Cardiac septum (tissue), 1 donor: ENCODE measurements at regions not wholly inside any gene's neighbourhood (a gene's known extent, or its start where the extent isn't known, plus 50 kb on each side); places are given as distances from the start of the nearest gene placed in this dataset.
"Not testable (repeated sequence)": the region's sequence is repeated elsewhere in the genome, so short reads cannot be mapped to it uniquely, and the experiment has no call there.

ENCODE experiments used
- DNase-seq: peaks from one replicate; pipeline ENCODE4 v3.0.0-alpha.2; 2020; ENCODE audit warnings: low spot score
- intact Hi-C: fragments of 100-400 bp; cut with DNase I; formaldehyde crosslinking; loops from one replicate; pipeline ENCODE4 v1.14.0; 2022
- donor health status: DM: no; HTN: no; CAD: no.

DNA sequence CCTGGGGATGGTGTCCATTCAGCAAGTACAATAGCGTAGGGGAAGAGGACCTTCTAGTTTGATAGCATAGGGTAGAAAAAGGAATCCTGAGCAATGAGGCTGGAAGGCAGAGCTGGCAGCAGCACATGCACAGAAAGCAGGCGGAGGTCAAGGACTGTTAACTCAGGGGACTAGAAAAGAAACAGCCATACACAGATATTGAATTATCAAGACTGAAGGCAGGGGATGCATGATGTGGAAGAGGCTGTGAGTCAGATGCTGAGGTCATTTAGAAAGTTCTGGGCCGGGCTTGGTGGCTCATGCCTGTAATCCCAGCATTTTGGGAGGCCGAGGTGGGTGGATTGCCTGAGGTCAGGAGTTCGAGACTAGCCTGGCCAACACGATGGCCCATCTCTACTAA lies 65.6 kb downstream of the OPTC start:
- no peak for DNase-seq
- intact Hi-C loops: loop anchor here (1.0 to 5.0 kb wide), 2 partner anchors 38 to 143 kb away; no protein-coding TSS in a partner anchor

DNA sequence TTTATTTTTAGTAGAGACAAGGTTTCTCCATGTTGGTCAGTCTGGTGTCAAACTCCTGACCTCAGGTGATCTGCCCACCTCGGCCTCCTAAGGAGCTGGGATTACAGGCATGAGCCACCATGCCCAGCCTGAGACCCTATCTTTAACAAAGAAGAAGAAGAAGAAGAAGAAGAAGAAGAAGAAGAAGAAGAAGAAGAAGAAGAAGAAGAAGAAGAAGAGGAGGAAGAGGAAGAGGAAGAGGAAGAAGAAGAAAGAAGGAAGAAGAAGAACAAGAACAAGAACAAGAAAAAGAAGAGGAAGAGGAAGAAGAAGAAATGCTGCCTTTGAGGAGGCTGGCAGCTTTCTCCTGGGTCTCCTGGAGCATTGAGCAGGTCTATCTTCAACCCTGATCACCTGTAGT lies 64.9 kb upstream of the ATP2B4 start:
- DNase-seq: not testable (repeated sequence)
- intact Hi-C loops: loop anchor here (2.0 kb wide), 1 partner anchor 29 kb away; no protein-coding TSS in a partner anchor

DNA sequence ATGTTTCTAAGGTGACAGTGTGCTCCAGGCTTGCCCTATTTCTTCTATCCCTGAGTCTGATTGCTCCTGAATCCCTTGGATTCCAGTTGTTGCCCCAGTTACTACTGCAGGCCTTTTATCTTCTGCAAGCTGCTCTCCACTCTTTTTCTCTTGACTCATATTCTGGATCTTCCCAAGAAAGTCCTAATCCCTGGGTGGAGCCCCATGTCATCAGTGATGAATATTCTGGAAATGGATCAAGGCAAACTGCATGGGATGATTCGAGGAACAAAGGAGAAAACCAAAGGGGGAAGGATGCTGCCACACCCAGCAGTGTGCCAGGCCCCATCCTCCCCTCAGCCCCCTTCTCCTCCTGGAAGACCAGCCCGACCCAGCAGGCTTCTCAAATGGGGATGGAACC lies 63.3 kb upstream of the ATP2B4 start:
- intact Hi-C loops: loop anchor here (2.0 kb wide), 1 partner anchor 28 kb away; no protein-coding TSS in a partner anchor
- no peak for DNase-seq

DNA sequence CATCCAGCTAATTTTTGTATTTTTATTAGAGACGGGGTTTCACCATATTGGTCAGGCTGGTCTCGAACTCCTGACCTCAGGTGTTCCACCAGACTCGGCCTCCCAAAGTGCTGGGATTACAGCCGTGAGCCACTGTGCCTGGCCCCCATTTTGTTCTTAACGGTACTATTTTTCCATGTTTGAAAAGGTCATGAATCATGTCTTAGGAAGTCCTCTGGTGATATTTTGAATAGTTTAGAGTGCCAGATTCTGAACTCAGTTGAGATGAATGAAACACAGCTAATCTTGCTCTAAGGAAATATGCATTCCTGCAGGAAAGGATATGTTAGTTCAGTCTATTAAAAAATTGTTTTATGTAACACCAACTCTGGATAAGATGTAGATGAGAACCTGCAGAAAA lies 62.6 kb upstream of the ATP2B4 start:
- no peak for DNase-seq
- intact Hi-C loops: no loop called here

DNA sequence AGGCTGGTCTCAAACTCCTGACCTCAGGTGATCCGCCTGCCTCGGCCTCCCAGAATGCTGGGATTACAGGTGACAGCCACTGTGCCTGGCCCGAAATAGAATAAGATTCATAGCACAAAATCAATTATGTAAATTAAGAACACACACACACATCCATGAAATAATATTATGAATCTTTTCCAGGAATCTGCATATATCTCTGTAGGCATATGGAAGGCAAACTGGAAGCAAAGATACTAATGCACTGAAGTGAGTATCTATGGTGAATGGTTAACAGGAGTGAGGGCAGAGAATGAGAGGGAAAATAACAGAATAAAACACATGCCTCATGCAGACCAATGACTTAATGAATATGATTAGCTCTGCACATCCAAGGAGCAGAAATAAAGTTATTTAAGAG lies 61.6 kb upstream of the ATP2B4 start:
- no peak for DNase-seq
- intact Hi-C loops: no loop called here

DNA sequence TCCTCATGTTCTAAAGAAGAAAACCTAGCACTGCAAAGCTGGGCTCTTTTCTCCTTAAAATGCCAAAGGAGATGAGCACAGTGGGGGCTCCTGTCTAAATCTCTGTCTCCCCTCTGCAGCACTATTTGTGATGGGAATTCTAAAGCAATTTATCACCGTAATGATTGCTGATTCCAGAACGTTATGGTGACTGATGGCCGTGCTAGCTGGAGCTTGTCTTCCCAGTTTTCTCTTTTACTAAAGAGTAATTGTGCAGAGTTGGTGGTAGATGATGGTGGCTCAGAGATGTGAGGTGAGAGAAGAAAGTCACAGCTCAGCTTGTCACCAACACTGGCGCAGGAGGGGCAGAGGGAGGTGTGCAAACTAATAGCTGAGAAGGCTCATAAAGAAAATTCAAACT lies 60.7 kb upstream of the ATP2B4 start:
- intact Hi-C loops: no loop called here
- DNase-seq: no peak

DNA sequence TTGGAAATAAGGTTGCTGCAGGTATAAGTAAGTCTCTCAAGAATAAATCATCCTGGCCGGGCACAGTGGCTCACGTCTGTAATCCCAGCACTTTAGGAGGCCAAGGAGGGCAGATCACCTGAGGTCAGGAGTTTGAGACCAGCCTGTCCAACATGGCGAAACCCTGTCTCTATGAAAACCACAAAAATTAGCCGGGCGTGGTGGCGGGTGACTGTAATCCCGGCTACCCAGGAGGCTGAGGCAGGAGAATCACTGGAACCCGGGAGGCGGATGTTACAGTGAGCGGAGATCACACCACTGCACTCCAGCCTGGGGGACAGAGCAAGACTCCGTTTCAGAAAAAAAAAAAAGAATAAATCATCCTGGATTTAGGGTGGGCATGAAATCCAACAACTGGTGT lies 59.7 kb upstream of the ATP2B4 start:
- DNase-seq, intact Hi-C loops: not testable (repeated sequence)

DNA sequence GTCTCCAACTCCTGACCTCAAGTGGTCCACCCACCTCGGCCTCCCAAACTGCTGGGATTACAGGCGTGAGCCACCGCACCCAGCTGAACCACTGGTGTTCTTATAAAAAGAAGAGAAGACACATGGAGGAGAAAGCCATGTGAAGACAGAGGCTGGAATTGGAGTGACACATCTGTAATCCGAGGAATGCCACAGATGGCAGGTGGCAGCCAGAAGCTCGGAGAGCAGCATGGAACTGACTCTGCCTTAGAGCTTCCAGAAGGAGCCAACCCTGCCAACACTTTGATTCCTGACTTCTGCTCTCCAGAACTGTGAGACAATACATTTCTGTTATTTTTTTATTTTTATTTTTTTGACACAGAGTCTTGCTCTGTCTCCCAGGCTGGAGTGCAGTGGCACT lies 59.0 kb upstream of the ATP2B4 start:
- intact Hi-C loops: no loop called here
- DNase-seq: no peak

DNA sequence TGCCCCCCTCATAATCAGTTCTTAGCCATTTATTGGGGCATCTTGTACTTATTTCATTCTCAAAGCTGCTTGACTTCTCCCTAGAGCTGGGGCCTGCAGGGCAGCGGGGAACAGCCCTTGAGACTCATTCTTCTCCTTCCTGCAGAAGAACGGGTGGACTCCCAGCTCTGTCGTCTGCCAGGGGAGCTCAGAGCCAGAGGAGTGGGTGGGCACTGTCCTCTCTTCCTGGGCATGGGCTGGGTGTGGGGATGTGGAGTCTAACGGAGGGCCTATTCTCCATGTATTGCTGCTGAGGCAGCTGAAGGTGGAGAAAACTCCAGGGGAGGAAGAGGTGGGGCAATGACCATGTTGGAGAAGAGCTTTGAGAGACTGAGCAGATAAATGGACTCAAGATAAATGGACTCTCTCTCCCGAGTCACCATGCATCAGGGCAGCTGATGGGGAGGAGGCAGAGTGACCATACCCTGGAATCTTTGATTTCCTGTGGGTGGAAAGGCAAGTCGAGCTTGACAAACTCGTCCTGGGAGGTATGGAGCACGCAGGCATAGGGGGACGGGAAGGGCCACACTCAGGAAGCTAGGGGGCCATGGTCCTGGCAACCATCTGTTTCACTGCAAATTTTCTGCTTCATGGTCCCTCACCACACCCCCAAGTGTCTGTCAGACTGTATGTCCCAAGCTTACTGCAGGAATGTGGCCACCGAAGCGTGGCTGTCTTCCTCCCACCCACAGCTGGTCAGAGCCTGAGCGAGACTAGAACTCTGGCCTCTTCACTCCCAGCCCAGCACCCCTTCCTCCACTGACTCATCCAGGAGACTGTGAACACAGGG lies 56.9 kb upstream of the ATP2B4 start:
- DNase-seq: no peak
- intact Hi-C loops: no loop called here

DNA sequence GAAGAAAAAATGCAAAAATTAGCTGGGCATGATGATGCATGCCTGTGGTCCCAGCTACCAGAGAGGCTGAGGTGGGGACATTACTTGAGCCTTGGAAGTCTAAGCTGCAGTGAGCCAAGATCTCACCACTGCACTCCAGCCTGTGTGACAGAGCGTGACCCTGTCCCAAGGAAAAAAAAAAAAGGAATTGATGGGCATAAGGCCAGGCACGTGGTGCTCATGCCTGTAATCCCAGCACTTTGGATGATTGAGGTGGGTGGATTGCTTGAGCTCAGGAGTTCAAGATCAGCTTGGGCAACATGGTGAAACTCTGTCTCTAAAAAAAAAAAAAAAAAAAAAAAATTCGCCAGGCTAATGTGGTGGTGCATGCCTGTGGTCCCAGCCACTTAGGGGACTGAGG lies 55.8 kb upstream of the ATP2B4 start:
- intact Hi-C loops: no loop called here
- DNase-seq: no peak

DNA sequence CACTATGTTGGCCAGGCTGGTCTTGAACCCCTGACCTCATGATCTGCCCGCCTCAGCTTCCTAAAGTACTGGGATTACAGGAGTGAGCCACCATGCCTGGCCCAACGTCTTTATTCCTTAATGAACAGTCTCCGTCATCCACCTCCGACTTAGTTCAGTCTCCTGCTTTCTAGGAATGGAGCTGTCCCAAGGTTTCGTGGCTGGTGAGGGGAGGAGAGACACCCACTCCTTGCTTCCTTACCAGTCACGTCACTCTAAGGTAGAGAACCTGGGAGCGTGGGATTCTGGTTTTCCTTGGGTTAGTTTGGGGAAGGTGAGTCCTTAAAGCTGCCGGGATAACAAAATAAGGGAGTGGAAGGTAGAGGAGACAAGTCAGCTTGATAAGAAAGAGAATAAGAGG lies 55.0 kb upstream of the ATP2B4 start:
- DNase-seq: no peak
- intact Hi-C loops: no loop called here

DNA sequence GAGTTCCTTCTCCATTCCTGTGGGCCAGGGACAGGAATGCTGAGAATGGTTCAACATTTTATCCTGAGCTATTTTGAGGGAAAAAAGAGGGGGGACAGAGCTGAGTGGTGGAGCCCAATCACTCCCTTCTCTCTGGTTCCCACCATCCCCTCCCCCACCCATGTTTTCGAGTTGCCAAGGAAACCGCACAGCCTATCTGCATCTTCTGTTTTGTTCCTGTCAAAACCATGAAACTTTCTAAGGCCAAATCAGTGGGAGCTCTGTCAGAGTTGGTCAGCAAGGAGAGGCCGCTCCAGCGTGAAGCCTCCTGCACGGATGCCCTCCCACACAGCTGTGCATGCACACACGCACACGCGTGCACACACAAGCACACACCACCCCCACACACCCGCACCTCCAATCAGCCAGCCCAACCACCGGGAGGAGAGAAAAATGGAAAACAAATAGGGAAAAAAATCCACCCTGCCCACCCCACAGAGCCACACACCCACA lies 54.5 kb upstream of the ATP2B4 start:
- DNase-seq: no peak
- intact Hi-C loops: no loop called here

DNA sequence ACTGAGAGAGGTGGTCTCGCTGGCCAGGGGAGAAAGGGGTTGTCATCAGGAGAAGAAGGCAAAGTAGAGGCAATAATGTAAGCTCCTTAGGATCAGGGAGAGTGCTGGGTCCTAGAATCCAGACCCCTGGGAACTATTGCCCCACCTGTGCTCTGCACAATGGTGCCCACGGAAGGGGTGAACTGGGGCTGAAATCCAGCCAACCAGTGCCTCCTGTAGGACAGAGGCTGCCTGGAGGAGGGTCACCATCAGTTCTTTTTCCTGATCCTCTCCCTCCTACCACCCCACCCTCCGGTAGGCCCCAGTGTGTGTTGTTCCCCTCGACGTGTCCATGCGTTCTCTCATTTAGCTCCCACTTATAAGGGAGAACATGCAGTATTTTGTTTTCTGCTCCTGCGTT lies 52.9 kb upstream of the ATP2B4 start:
- DNase-seq: no peak
- intact Hi-C loops: no loop called here
